ENCODE measurements at regions not wholly inside any gene's neighbourhood (a gene's known extent, or its start where the extent isn't known, plus 50 kb on each side); places are given as distances from the start of the nearest gene placed in this dataset.

DNA sequence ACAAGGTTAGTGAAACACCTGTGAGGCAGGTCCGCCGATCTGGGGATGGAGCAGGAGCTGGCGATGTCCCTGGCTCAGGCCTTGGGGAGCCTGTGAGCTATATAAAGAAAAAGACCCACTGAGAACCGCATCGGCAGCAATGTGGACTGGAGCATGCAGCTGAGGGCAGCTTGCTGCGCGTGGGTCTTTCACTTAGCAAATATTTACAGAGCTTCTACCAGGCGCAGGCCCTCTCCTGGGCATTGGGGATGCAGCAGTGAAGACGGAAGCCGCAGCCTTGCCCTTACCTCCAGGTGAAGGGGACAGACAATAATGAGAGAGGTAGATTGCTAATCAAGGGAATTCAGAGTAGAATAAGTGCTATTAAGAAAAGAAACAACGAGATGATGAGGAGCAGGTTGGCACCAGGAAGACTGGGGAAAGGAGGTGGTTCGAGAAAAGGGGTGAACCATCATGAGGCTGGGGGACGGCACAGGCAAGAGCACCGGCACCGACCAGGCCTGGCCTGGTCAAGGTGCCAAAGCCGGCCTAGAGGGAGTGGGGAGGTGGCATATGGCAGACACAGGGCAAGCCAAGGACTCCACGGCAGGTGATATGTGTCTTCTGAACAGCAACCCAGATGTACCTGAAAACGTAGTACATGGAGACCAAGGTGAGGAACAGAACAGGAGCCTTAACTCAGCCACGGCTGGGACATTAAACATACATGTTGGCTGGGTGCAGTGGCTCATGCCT lies 60.7 kb upstream of the PAX7 start:
- no peak for DNase-seq
- Histone ChIP-seq H3K27ac (ENCODE audit: low read depth in 1 of 2, low read length in 2 of 2) (no peak overlapping the region), H3K4me1 (ENCODE audit: control insufficient read depth in 1 of 2, insufficient read depth in 2 of 2, low read length in 2 of 2) (no peaks in the 10 kb centered on the region), H3K36me3 (replicated peaks in 1 of 2; ENCODE audit: control insufficient read depth in 1 of 2, insufficient read depth in 2 of 2, low read length in 2 of 2) (no peaks in the 10 kb centered on the region), H2AFZ (ENCODE audit: insufficient read depth, low read depth, low read length, poor library complexity, severe bottlenecking) (no peak overlapping the region), H3K9ac (ENCODE audit: insufficient read depth, low read length, poor library complexity, severe bottlenecking) (no peak overlapping the region), H4K20me1 (ENCODE audit: insufficient read depth, low read length) (no peaks in the 10 kb centered on the region), H3K4me2 (replicated peaks; ENCODE audit: extremely low read depth, low read length, poor library complexity, severe bottlenecking) (no peak overlapping the region), H3K27me3 (ENCODE audit: control insufficient read depth in 2 of 2, insufficient read depth in 2 of 2, low read length in 2 of 2) (no peaks in the 10 kb centered on the region), H3K9me3 (replicated peaks in 1 of 2; ENCODE audit: control insufficient read depth in 1 of 2, insufficient read depth in 1 of 2, low read length in 2 of 2) (no peaks in the 10 kb centered on the region), H3K79me2 (ENCODE audit: insufficient read depth, low read length) (no peaks in the 10 kb centered on the region), H3K4me3 (replicated peaks in 1 of 3; ENCODE audit: low read depth in 2 of 3, low read length in 3 of 3) (no peak overlapping the region)
- Mint-ChIP-seq H3K4me1 (peaks cover 4% of the 10 kb centered on the region), H3K27ac (peak overlapping the region in 1 of 7 donors; percentile 6), H3K36me3 (no peaks in the 10 kb centered on the region), H3K27me3 (ENCODE audit: low read depth in 3 of 3) (peaks cover 5 to 16% (median 13%) of the 10 kb centered on the region in 3 donors), H3K9me3 (peaks cover 0 to 8% (median 3%) of the 10 kb centered on the region in 7 donors), H3K4me3 (peak overlapping the region in 1 of 2 donors; percentile 36)
- intact Hi-C loops (cut with micrococcal nuclease): no loop called here
- TF ChIP-seq, protein P1, sequence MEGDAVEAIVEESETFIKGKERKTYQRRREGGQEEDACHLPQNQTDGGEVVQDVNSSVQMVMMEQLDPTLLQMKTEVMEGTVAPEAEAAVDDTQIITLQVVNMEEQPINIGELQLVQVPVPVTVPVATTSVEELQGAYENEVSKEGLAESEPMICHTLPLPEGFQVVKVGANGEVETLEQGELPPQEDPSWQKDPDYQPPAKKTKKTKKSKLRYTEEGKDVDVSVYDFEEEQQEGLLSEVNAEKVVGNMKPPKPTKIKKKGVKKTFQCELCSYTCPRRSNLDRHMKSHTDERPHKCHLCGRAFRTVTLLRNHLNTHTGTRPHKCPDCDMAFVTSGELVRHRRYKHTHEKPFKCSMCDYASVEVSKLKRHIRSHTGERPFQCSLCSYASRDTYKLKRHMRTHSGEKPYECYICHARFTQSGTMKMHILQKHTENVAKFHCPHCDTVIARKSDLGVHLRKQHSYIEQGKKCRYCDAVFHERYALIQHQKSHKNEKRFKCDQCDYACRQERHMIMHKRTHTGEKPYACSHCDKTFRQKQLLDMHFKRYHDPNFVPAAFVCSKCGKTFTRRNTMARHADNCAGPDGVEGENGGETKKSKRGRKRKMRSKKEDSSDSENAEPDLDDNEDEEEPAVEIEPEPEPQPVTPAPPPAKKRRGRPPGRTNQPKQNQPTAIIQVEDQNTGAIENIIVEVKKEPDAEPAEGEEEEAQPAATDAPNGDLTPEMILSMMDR (IDR thresholded peaks at IDR 0.05): no peak
- 84% methylated on average over 16 of the region's 19 CpGs for WGBS (ENCODE audit: insufficient coverage)

DNA sequence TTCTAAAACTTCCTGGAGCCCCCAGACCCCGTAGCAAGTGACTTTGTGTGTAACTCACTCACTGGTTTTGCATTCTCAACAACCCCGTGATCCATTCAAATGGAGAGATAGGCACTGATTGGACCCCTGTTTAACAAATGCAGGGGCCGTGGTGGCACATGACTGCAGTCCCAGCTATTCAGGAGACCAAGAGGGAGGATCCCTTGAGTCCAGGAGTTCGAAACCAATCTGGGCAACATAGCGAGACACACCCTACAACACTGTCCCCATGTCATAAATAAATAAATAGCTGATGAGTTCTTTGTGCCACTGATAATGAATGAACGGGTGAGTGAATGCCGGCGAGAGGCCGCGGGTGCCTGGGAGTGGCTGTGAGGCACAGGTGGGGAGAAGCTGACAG lies 59.4 kb upstream of the PAX7 start:
- no peaks in the 10 kb centered on the region for H3K27me3 ChIP-seq (ENCODE audit: control insufficient read depth in 2 of 2, insufficient read depth in 2 of 2, low read length in 2 of 2)
- no peak for DNase-seq
- H3K27ac ChIP-seq (ENCODE audit: low read depth in 1 of 2, low read length in 2 of 2): no peak overlapping the region
- Mint-ChIP-seq H3K9me3 (peaks cover 0 to 8% (median 3%) of the 10 kb centered on the region in 7 donors), H3K27ac (no peak overlapping the region), H3K4me3 (no peak overlapping the region), H3K4me1 (peaks cover 4% of the 10 kb centered on the region), H3K27me3 (ENCODE audit: low read depth in 3 of 3) (peaks cover 6 to 20% (median 13%) of the 10 kb centered on the region in 3 donors), H3K36me3 (no peaks in the 10 kb centered on the region)
- no peak overlapping the region for H3K9ac ChIP-seq (ENCODE audit: insufficient read depth, low read length, poor library complexity, severe bottlenecking)
- H3K4me2 ChIP-seq (replicated peaks; ENCODE audit: extremely low read depth, low read length, poor library complexity, severe bottlenecking): no peak overlapping the region
- H3K36me3 ChIP-seq (replicated peaks in 1 of 2; ENCODE audit: control insufficient read depth in 1 of 2, insufficient read depth in 2 of 2, low read length in 2 of 2): no peaks in the 10 kb centered on the region
- TF ChIP-seq, protein P1 (IDR thresholded peaks at IDR 0.05): no peak
- no peaks in the 10 kb centered on the region for H3K9me3 ChIP-seq (replicated peaks in 1 of 2; ENCODE audit: control insufficient read depth in 1 of 2, insufficient read depth in 1 of 2, low read length in 2 of 2)
- 33% methylated on average over 2 of the region's 10 CpGs for WGBS (ENCODE audit: insufficient coverage)
- no peaks in the 10 kb centered on the region for H4K20me1 ChIP-seq (ENCODE audit: insufficient read depth, low read length)
- no peak overlapping the region for H2AFZ ChIP-seq (ENCODE audit: insufficient read depth, low read depth, low read length, poor library complexity, severe bottlenecking)
- intact Hi-C loops (cut with micrococcal nuclease): no loop called here
- H3K79me2 ChIP-seq (ENCODE audit: insufficient read depth, low read length): no peaks in the 10 kb centered on the region
- H3K4me3 ChIP-seq (replicated peaks in 1 of 3; ENCODE audit: low read depth in 2 of 3, low read length in 3 of 3): no peak overlapping the region
- H3K4me1 ChIP-seq (ENCODE audit: control insufficient read depth in 1 of 2, insufficient read depth in 2 of 2, low read length in 2 of 2): no peaks in the 10 kb centered on the region
